ENCODE measurements at regions not wholly inside any gene's neighbourhood (a gene's known extent, or its start where the extent isn't known, plus 50 kb on each side); places are given as distances from the start of the nearest gene placed in this dataset.

- no peak for TF ChIP-seq CTCF (IDR thresholded peaks at IDR 0.05; ENCODE audit: low read length)
- TF ChIP-seq EZH2phosphoT487 (IDR thresholded peaks at IDR 0.05; ENCODE audit: low read length): no peak
These were observed 197.6 kb upstream of the CFAP20DC start for GRCh38 chr3:59247402-59247841.

Data from MM.1S (cell line).